Neural cell (in vitro differentiated cells): ENCODE measurements at regions not wholly inside any gene's neighbourhood (a gene's known extent, or its start where the extent isn't known, plus 50 kb on each side); places are given as distances from the start of the nearest gene placed in this dataset.

Experiments
- H2AFZ ChIP-seq: fragments of 200-600, 300-800 bp; sonication (generic), shearing (Covaris generic); 2 replicates; pipeline ENCODE4 v1.6.0; 2014; ENCODE audit warnings: low read depth, mild to moderate bottlenecking, antibody characterized with exemption, low read length, moderate library complexity
- H3F3A ChIP-seq: fragments of 200-600 bp; shearing (Covaris generic); 2 replicates; pipeline ENCODE4 v1.6.1; 2016; ENCODE audit warnings: mild to moderate bottlenecking, moderate library complexity, mixed read lengths, antibody characterized with exemption, low read length; ENCODE audit not compliant: insufficient read depth, poor library complexity, severe bottlenecking
- H3K27ac ChIP-seq: fragments of 200-600, 300-800 bp; sonication (generic), shearing (Covaris generic); 2 replicates; pipeline ENCODE4 v1.5.1; 2014; ENCODE audit warnings: mild to moderate bottlenecking, low read length, moderate library complexity
- H3K27me3 ChIP-seq: fragments of 300-800, 200-600 bp; sonication (generic), shearing (Covaris generic); 2 replicates; pipeline ENCODE4 v1.6.0; 2014; ENCODE audit warnings: mild to moderate bottlenecking, low read depth, low read length, moderate library complexity; ENCODE audit not compliant: insufficient read depth
- H3K36me3 ChIP-seq: fragments of 300-800, 200-600 bp; sonication (generic), shearing (Covaris generic); 2 replicates; pipeline ENCODE4 v1.5.1; 2014; ENCODE audit warnings: mild to moderate bottlenecking, antibody characterized with exemption, low read length, moderate library complexity; ENCODE audit not compliant: insufficient read depth
- H3K4me2 ChIP-seq: fragments of 300-800, 200-600 bp; sonication (generic), shearing (Covaris generic); 2 replicates; pipeline ENCODE4 v1.6.0; 2014; ENCODE audit warnings: mild to moderate bottlenecking, low read length
- H3K4me3 ChIP-seq: fragments of 300-800, 200-600 bp; sonication (generic), shearing (Covaris generic); 2 replicates; pipeline ENCODE4 v1.5.1; 2014; ENCODE audit warnings: mild to moderate bottlenecking, low read length, moderate library complexity
- H3K79me2 ChIP-seq: fragments of 200-600 bp; shearing (Covaris generic); replicated peaks from 2 replicates; pipeline ENCODE4 v1.6.0; 2014; ENCODE audit warnings: mild to moderate bottlenecking, low read length, moderate library complexity; ENCODE audit not compliant: insufficient read depth
- H3K9ac ChIP-seq: fragments of 300-800, 200-600 bp; sonication (generic), shearing (Covaris generic); 2 replicates; pipeline ENCODE4 v1.6.1; 2016; ENCODE audit warnings: mild to moderate bottlenecking, low read length, mixed read lengths
- H3K9me2 ChIP-seq: fragments of 200-600 bp; shearing (Covaris generic); 2 replicates; pipeline ENCODE4 v1.6.1; 2016; ENCODE audit warnings: mild to moderate bottlenecking, low read length, mixed read lengths; ENCODE audit not compliant: insufficient read depth
- H3K9me3 ChIP-seq: fragments of 200-600, 300-800 bp; sonication (generic), shearing (Covaris generic); 2 replicates; pipeline ENCODE4 v1.6.1; 2016; ENCODE audit warnings: mild to moderate bottlenecking, mixed run types, low read length, moderate library complexity, mixed read lengths
- H4K20me1 ChIP-seq: fragments of 200-600 bp; shearing (Covaris generic); 2 replicates; pipeline ENCODE4 v1.6.1; 2016; ENCODE audit warnings: mild to moderate bottlenecking, mixed run types; ENCODE audit not compliant: insufficient read depth
- CTCF ChIP-seq: fragments of 450-650 bp; IDR thresholded peaks from 2 replicates; pipeline ENCODE4 v1.5.1; 2014; ENCODE audit warnings: antibody characterized with exemption, mild to moderate bottlenecking, moderate library complexity; ENCODE audit not compliant: poor library complexity, severe bottlenecking
- EP300 ChIP-seq: fragments of 450-650 bp; conservative IDR thresholded peaks from 2 replicates; pipeline ENCODE4 v1.6.1; 2014; ENCODE audit warnings: antibody characterized with exemption, mild to moderate bottlenecking, moderate library complexity; ENCODE audit not compliant: poor library complexity, severe bottlenecking
- EZH2 ChIP-seq: fragments of 200-600, 300-800 bp; shearing (Covaris generic), sonication (generic); IDR thresholded peaks from 2 replicates; pipeline ENCODE4 v1.6.1; 2014; ENCODE audit warnings: antibody characterized with exemption, low read length, borderline replicate concordance, mild to moderate bottlenecking; ENCODE audit not compliant: insufficient read depth, poor library complexity, severe bottlenecking
- POLR2AphosphoS5 ChIP-seq: IDR thresholded peaks from 2 replicates; pipeline ENCODE4 v1.6.1; 2012
- REST ChIP-seq: IDR thresholded peaks from 2 replicates; pipeline ENCODE4 v1.6.1; 2012; ENCODE audit warnings: borderline replicate concordance
- TAF1 ChIP-seq: IDR thresholded peaks from 2 replicates; pipeline ENCODE4 v1.6.1; 2012; ENCODE audit warnings: low read depth

GRCh38 chr22:48248901-48249455 is 1486.5 kb downstream of the TBC1D22A start:
- Histone ChIP-seq H3F3A (no peaks in the 10 kb centered on the region), H3K4me3 (no peak overlapping the region), H3K9me2 (no peaks in the 10 kb centered on the region), H3K4me2 (no peak overlapping the region), H4K20me1 (no peaks in the 10 kb centered on the region), H3K9me3 (no peaks in the 10 kb centered on the region), H3K27ac (no peak overlapping the region), H3K27me3 (no peaks in the 10 kb centered on the region), H3K36me3 (no peaks in the 10 kb centered on the region), H3K9ac (no peak overlapping the region), H3K79me2 (no peaks in the 10 kb centered on the region), H2AFZ (no peak overlapping the region)
- TF ChIP-seq REST: no peak

- H3K4me2 ChIP-seq: no peak overlapping the region
- H3K36me3 ChIP-seq: no peaks in the 10 kb centered on the region
- no peak overlapping the region for H3K4me3 ChIP-seq
- H3K27ac ChIP-seq: no peak overlapping the region
- no peak for TF ChIP-seq CTCF
- TF ChIP-seq REST: no peak
- no peak for TF ChIP-seq TAF1
- no peaks in the 10 kb centered on the region for H3K9me2 ChIP-seq
- no peaks in the 10 kb centered on the region for H3K79me2 ChIP-seq
- no peak overlapping the region for H2AFZ ChIP-seq
- H3K9ac ChIP-seq: no peak overlapping the region
- no peaks in the 10 kb centered on the region for H4K20me1 ChIP-seq
- no peaks in the 10 kb centered on the region for H3K27me3 ChIP-seq
- no peaks in the 10 kb centered on the region for H3K9me3 ChIP-seq
- no peaks in the 10 kb centered on the region for H3F3A ChIP-seq
Measured at GRCh38 chr22:48247829-48248228, 1485.4 kb downstream of the TBC1D22A start.

GRCh38 chr22:48245196-48245485 is 1482.7 kb downstream of the TBC1D22A start:
- no peaks in the 10 kb centered on the region for H4K20me1 ChIP-seq
- TF ChIP-seq TAF1 (no peak), EP300 (no peak), EZH2 (no peak), REST (no peak), POLR2AphosphoS5 (no peak)
- H3F3A ChIP-seq: no peaks in the 10 kb centered on the region
- no peak overlapping the region for H3K9ac ChIP-seq
- no peaks in the 10 kb centered on the region for H3K27me3 ChIP-seq
- H3K9me2 ChIP-seq: no peaks in the 10 kb centered on the region
- no peaks in the 10 kb centered on the region for H3K36me3 ChIP-seq
- H3K79me2 ChIP-seq: no peaks in the 10 kb centered on the region
- no peak overlapping the region for H3K27ac ChIP-seq
- no peak overlapping the region for H3K4me3 ChIP-seq
- no peaks in the 10 kb centered on the region for H3K9me3 ChIP-seq
- no peak overlapping the region for H2AFZ ChIP-seq
- no peak overlapping the region for H3K4me2 ChIP-seq
